ENCODE measurements at regions not wholly inside any gene's neighbourhood (a gene's known extent, or its start where the extent isn't known, plus 50 kb on each side); places are given as distances from the start of the nearest gene placed in this dataset.
A peak's percentile ranks its signal among the peaks of the same experiment; 100 is the strongest.
"Not testable (repeated sequence)": the region's sequence is repeated elsewhere in the genome, so short reads cannot be mapped to it uniquely, and the experiment has no call there.

DNA sequence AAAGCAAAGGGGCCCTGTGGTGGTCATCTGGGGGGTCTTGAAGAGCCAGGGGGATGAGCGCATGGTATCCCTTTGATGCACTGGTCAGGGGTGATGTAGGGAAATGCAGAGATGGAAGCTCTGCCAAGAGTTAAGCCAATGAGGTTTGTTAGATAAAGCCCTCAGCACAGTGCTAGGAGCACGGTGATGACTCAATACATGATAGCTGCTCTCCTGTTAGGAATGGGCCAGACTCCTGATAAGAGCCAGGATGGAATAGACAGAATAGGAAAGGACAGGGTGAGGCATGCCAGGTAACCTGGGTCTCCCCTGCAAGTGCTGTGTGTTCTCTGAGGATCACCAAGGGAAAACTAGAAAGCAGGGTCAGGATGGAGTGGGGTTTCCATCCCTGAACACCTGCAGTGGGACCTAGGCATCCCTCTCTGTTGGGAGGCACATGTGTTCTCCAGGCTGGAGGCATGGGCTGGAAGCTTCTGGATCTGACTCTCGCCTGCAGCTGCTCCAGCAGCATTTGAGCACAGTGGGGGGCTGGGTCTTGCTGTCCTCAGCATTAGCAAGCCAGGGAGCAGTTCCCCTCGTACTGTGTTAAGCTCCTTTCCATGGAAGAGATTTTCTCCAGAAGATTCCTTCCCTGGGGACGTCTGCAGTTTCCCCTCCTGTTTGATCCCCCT is 71.8 kb upstream of the TIAM2 start:
- DNase-seq: no peak

GRCh38 chr6:154925130-154925529 is 70.0 kb upstream of the TIAM2 start:
- no peak for DNase-seq

- no peak for DNase-seq
Measured at GRCh38 chr6:154926366-154926765, 68.7 kb upstream of the TIAM2 start.

DNA sequence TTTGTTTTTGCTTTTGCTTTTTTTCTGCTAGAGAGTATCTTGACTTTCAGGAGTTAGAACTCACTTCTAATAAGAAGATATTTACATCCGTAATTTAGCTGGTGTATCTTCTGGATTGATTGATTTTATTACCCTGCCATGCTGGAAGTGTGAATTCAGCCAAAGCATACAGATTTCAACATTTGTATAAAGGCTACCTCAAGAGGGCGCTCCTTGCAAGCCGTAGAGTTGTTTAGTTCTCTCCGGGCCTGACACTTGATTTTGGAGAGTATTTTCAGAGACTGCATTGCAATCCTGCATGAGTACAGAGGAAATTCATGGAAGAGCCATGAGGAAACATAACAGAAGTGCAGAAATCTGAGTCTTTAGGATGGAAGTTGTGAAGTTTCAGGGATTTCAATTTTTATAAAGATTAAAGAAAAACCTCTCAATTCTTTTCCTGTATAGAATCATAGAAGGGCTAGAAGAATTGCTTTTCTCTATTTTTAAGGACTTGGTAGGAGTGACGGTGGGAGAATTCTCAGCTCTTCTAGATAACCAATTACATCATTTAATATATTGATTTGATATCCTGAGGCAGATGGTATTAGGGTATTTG is 66.7 kb upstream of the TIAM2 start:
- DNase-seq: peak; percentile 85

GRCh38 chr6:154930451-154930851 is 64.7 kb upstream of the TIAM2 start:
- no peak for DNase-seq

DNA sequence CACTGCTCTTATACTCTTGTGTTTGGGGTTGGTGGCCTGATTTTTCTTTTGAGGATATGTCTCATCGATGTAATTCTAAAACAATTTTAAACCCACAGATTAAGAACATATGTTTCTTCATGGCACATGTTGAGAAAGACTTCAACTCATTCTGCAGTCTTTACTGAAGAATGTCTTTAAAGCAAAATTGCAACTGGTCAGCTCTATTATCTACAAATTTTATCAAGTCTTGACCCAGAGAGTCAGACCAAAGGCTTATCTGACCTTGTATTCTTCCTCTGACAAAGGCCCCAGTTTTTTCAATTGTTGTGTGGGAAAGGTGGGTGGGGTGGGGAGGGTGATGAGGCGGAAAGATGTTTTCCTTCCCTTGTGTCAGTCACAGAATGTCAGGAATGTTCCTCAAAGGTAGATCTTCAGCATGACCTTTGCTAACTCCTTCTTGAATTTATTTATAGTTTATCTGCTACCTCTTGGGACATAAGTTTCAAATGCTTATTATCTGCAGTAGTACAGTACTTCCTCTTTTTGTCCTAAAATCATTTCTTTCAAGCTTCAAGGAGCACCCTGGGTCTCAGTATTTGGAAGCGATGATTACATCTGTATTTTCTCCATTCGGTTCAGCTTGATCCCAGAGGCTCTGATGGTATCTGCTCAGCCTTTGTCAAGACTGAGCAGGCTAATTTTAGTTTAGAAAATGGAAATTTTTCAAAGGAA is 63.2 kb upstream of the TIAM2 start:
- peak; percentile 58 for DNase-seq

GRCh38 chr6:154932515-154933027 is 62.5 kb upstream of the TIAM2 start:
- DNase-seq: no peak

DNA sequence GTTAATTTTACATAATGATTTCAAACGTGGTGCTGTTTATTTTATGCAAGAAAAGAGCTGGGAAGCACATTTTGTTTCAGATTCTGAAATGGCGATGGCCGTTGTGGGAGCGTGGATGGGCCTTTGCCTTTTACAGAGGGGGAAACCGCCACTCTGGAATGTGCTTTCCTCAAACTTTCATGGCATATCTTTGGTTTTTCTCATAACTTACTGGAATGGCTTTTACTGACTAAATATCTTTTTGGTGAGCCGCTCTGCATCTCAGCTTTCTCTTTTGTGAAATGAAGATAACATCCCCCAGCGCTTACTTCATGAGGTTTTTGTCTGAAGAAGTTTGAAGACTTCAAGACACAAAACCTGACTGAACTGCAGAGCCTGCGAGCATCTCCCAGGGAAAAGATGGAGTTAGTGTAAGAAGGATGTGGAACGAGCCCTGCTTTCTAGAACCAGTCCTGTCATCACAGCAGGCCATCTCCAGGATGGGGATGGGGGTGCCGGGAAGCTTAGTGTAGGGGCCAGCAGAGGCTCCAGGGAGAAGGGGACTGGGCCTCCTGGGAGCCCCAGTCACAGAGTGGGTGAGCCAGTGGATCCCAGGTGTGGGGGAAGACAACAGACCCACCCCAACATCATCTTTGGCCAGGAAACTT is 61.8 kb upstream of the TIAM2 start:
- no peak for DNase-seq

DNA sequence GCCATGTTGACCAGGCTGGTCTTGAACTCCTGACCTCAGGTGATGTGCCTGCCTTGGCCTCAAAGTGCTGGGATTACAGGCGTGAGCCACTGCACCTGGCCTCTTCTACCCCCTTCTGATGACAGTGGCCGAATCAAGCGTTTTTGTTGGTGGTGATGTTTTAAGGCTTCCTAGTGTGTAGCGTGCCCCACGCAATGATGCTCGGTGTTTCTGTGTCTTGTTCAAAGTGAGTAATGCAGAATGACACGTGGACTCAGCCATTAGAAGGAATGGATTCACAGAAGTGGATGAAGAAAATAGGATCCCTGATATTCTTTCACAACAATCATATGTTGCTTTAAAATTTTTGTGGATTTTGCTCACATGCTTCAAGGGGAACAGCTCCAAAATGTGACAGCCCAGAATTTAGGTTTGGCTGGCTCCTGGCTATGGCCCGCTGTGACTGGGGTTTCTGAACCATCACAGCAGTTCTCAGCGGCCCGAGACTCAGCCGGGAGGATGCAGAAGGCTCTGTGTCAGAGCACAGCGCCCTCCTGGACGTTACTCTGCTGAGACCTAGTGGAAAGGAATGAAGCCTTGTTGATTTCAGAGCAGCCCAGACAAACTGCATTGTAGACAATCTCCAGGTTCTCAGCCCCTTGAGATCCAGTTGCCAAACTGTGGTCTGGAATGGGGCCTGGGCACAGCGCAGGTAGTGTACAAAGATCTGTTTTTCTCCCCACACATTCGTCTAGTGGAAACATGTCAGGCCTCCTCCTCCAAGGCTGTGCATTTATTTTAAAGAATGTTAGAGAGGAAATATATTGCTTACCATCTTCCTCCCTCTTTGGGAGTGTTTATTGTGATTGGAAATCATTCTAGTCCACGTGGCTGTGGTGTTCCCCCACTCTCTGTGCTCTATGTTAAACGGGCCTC is 57.6 kb upstream of the TIAM2 start:
- DNase-seq: no peak

DNA sequence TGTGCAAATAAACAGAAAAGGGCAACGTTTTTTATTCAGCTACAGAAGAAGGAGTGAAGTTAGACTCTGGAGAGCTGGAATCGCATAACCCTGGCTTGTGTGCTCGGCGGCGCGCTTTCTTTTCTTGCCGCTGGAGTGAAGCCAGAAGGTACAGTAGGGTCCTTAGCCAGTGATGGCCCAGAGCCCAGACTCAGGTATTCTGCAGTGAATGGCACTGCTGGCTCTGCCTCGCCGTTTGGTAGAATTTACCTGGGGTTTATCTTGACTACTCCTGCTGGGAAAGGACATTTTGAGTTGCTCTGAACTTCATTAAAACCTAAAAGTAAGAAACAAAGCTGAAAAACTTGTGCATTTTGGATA is 56.9 kb upstream of the TIAM2 start:
- DNase-seq: no peak

- not testable (repeated sequence) for DNase-seq
Measured at GRCh38 chr6:154938727-154939285, 56.3 kb upstream of the TIAM2 start.

- no peak for DNase-seq
Measured at GRCh38 chr6:154942770-154943169, 52.3 kb upstream of the TIAM2 start.

- DNase-seq: no peak
Measured at GRCh38 chr6:154945271-154945890, 49.7 kb upstream of the TIAM2 start.
